ENCODE measurements at regions not wholly inside any gene's neighbourhood (a gene's known extent, or its start where the extent isn't known, plus 50 kb on each side); places are given as distances from the start of the nearest gene placed in this dataset.
A peak's percentile ranks its signal among the peaks of the same experiment; 100 is the strongest.

GRCh38 chr2:66803726-66804125 lies 368.8 kb downstream of the MEIS1 start:
- no peak for DNase-seq

- no peak for DNase-seq
Measured at GRCh38 chr2:66805016-66805865, 370.3 kb downstream of the MEIS1 start.

- DNase-seq, result no peak
Measured at GRCh38 chr2:66805968-66806367, 371.0 kb downstream of the MEIS1 start.

- DNase-seq, result no peak
Measured at GRCh38 chr2:66813525-66813924, 378.6 kb downstream of the MEIS1 start.

GRCh38 chr2:66813976-66814375 lies 379.1 kb downstream of the MEIS1 start:
- DNase-seq, result no peak

- no peak for DNase-seq
Measured at GRCh38 chr2:66814916-66815315, 380.0 kb downstream of the MEIS1 start.

DNA sequence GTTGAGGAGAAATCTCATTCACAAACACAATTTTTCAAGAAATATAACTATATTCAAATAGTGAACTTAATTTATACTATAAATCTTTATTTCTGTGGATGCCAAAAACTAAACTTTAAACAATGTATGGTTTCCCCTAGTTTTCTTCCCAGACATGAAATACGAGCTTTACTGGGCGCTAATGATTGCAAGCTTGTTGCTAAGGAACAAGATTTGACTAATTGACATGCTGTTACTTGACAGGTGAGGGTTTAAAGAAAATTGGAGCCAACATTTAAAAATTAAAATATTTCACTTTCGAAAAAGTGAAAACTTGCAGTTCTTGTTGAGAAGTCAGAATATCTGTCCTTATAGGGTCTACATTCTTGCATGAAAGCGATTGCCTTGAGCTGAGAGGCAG lies 381.0 kb downstream of the MEIS1 start:
- DNase-seq, result no peak

GRCh38 chr2:66821168-66821567 lies 386.2 kb downstream of the MEIS1 start:
- DNase-seq, result no peak

- DNase-seq, result no peak
Measured at GRCh38 chr2:66822186-66822585, 387.3 kb downstream of the MEIS1 start.

DNA sequence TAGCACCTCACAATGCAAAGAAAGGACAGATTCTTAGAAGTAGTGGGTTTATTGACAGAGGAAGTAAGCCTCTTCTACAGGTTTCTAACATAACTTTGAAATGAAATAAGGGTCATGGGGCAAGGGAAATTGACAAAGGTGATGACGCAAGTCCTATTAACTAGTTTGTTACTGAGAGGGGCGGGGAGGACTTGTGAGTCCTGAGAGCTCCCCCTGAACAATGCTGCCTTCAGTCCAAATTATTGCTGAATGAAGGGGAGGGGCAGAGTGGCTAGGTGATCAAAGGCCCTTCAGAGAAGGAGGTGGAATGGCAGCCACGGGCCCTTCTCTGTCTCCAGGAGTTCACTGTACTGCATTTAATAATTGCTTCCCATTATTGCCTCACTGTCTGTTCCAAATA lies 390.0 kb downstream of the MEIS1 start:
- DNase-seq, result no peak

GRCh38 chr2:66827851-66828250 lies 392.9 kb downstream of the MEIS1 start:
- DNase-seq, result no peak

DNA sequence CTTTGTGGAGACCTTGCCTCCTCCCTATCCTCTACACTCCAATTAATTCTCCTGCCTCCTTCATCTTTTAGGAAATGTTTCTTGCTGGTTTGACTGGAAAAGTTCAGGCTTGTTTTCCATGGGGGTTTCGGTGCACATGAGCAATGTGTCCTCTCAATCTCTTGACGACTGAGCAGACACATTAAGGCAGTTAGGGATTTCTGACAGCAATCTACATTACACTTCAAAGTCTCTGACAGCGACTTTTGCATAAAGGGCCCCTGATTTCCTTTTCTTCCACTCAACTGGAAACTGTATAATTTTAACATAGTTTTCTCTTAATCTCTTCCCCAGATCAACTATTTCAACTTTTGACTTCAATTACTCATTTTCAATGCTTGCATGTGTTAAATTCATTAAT lies 394.0 kb downstream of the MEIS1 start:
- no peak for DNase-seq

GRCh38 chr2:66830881-66831280 lies 396.0 kb downstream of the MEIS1 start:
- DNase-seq, result no peak

DNA sequence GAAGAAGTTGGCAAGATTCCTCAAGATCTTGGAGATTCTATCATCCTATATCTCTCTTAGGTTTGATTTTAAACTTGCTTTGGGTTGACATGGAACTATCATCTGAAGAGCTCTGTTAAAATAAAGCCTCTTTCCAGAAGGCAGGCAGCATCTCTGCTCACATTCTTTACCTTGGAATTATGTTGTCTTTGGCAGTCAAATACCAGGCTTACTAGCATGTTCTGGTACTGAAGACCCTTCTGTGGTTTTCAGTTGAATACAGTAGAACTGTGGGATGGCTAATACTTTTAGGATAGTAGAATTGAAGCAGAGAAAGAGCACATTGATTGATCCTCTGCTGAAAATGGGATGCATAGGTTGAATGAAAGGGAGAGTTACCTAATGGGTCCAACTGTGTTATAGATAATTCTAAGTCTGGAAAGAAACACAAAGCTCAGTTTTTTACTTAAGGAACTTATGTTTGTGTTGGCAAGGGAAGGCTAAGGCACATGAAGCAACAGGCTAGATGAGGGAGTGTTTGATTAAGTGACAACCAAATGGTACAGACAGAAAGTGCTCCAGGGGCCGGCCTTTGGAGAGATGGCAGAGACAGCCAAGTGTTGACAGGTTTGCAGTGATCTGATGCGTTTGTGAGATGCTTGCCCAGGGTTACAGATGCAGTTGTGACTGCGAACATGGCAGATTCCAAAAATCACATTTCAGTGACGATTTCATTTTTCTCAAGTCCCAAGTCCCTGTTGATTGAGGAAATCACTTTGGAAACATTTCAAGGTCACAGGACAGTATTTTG lies 397.9 kb downstream of the MEIS1 start:
- no peak for DNase-seq

DNA sequence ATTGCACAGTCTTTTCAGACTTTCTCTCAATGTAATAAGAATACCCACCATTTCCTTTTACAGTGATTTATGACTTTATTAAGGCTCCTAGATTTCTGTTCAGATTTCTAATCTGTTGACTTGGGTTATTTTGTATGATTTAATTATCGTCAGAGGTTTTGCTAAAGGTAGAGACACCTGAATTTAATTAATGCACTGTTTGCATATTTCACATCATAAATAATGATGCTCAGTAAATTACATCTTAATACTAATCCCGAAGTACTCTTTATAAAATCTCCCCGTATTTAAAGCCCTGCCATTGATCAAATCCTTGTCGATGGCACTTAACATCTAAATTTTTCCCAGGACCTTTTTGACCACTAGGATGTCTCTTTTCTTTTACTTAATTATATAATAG lies 399.9 kb downstream of the MEIS1 start:
- DNase-seq, result no peak

DNA sequence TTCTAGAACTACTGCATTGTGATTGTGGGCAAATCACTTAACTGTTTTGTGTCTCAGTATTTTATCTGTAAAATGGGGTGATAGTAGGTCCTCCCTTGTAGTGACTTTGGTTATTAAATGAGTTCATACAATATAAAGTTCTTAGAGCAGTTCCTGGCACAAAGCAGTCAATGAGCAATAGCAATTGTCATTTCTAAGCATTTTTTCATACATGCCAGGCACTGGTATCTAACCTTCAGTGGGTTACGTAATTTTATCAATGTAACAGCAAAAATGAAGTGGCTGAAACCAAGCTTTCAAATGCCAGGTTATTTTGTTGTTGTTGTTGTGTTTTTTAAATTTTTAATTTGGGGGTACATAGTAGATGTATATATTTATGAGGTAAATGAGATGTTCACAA lies 401.9 kb downstream of the MEIS1 start:
- DNase-seq, result no peak

GRCh38 chr2:66839551-66840320 lies 404.8 kb downstream of the MEIS1 start:
- DNase-seq, result no peak

DNA sequence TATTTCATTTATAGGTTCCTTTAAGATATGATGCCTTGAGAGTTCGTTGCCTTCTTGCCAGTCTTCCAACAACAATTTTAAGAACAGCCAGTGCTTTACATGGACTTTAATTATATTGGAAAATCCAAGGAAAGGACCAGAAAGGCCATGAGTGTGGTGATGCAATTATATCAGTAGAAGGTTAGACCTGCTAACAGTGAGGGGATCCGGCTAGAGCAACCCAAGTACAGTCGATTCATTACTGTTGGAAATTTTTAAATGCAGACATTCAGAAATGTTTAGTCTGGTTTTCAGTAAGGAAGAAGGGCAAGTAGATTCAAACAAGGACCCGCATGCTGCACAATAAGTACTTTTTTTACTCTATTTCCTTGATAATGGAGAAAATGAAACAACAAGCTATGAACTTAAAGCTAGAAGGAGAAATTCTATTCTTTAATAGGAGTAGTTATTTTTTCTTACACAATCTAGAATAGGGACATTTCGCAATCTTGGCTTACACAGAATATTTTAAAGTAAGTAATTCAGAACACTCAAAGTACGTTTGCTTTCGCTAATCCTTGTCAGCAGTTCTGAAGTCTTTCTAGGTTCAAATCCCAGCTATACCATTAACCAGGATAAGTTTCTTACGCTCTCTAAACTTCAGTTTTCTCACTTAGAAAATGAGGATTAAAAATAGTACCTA lies 405.5 kb downstream of the MEIS1 start:
- no peak for DNase-seq

DNA sequence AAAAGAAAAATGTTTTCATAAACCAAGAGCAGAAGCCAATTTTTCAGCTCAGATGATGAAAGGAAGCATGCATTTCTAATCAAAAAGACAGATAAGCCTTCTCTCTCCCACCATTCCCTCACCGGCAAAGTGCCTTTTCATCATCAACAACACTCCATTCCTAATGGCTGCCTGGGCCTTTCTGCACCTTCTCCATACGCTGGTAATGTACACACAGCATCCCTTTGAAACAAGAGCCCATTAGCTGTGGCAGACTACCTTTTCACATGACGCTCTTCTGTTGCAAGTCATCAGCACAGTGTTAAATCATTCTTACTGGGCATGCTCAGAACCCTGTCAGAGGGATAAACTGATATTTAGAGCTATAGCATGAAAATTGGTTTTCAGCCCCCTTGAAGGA lies 408.9 kb downstream of the MEIS1 start:
- DNase-seq, result no peak

DNA sequence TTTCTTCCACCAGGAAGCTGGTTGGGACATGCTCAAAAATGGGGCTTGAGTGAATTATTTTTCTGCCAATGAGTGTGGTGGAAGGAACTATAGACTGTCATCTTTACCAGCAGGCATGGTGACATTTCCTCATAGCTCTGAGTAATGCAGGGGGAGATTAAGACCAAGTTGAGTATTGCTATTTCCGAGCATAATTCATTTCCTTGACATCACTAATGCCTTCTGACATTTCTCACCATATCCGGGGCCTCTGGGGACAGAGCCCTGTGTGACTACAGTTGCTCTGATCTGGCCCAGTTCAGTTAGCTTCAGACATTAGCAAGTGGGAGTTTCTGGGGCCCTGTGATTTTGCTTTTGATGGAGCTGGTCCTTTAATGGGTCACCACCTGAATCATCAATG lies 410.4 kb downstream of the MEIS1 start:
- DNase-seq, result no peak

DNA sequence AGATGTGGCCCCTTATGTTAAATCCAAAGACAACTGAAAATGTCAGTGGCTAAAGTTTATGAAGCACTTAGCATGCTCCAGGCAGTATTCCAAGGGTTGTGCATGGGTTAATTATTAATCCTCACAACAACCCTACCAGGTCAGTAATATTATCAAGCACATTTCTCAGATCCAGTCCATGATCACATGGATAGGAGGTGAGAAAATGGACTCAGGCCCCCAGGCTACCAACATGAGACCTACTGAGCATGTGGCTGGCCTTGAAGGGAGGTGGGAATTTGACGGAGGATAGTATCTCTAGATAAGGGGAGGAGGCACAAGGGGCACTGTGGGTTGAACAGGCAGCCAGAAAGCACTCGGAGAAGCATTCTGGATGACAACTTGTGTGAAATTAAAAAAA lies 412.0 kb downstream of the MEIS1 start:
- no peak for DNase-seq

DNA sequence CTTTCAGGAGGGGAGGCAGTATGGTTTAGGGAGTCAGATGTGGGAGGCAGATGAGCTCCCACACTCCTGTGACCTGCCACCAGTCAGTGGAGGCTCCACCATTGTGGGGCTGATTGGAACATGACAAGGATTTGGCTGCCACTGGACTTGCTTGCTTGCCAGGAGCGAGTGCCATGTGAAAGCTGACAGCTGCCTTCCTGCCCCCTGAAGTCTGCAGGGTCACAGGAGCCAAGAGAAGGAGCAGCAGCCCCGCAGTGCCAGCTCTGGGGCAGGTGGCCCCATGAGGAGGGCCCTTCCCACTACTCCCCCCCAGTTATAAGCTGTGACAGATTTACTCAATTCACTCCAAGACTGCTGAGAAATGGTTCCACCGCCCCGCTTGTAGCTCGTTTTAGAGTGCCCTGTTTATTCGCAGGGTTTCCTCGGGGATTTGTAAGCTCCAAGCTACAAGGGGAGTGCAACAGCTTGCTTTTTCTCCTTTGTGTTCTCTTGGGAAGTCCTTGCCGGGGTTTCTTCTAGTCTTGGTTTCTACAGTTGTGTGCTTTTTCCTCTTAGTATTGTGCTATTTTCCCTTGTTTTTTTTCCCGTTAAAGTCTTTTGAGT lies 414.3 kb downstream of the MEIS1 start:
- DNase-seq, result peak; percentile 10

- no peak for DNase-seq
Measured at GRCh38 chr2:66850376-66850775, 415.5 kb downstream of the MEIS1 start.

Data from NCI-H1694 (cell line).